Glomerular visceral epithelial cell (primary cell): ENCODE measurements at regions not wholly inside any gene's neighbourhood (a gene's known extent, or its start where the extent isn't known, plus 50 kb on each side); places are given as distances from the start of the nearest gene placed in this dataset.

ENCODE experiments used
- DNase-seq: peaks from one replicate; pipeline ENCODE4 v3.0.0-alpha.2; 2016; ENCODE audit errors: extremely low spot score

GRCh38 chr10:24119896-24120295, 89.0 kb upstream of the KIAA1217 start:
- DNase-seq, result no peak

GRCh38 chr10:24120646-24121045, 88.3 kb upstream of the KIAA1217 start:
- no peak for DNase-seq

GRCh38 chr10:24127516-24127915, 81.4 kb upstream of the KIAA1217 start:
- DNase-seq, result no peak

- no peak for DNase-seq
Measured at GRCh38 chr10:24128066-24128730, 80.7 kb upstream of the KIAA1217 start.

GRCh38 chr10:24132741-24133140, 76.2 kb upstream of the KIAA1217 start:
- no peak for DNase-seq

GRCh38 chr10:24133835-24134234, 75.1 kb upstream of the KIAA1217 start:
- no peak for DNase-seq

GRCh38 chr10:24136070-24136469, 72.9 kb upstream of the KIAA1217 start:
- no peak for DNase-seq

GRCh38 chr10:24147321-24147720, 61.6 kb upstream of the KIAA1217 start:
- no peak for DNase-seq

GRCh38 chr10:24149640-24150039, 59.3 kb upstream of the KIAA1217 start:
- DNase-seq, result no peak

- DNase-seq, result no peak
Measured at GRCh38 chr10:24150853-24151252, 58.1 kb upstream of the KIAA1217 start.

GRCh38 chr10:24152270-24152669, 56.7 kb upstream of the KIAA1217 start:
- no peak for DNase-seq

GRCh38 chr10:24153031-24153430, 55.9 kb upstream of the KIAA1217 start:
- DNase-seq, result no peak

GRCh38 chr10:24153537-24153936, 55.4 kb upstream of the KIAA1217 start:
- DNase-seq, result no peak

GRCh38 chr10:24156686-24157085, 52.3 kb upstream of the KIAA1217 start:
- DNase-seq, result no peak

GRCh38 chr10:24157567-24157966, 51.4 kb upstream of the KIAA1217 start:
- DNase-seq, result no peak
